ENCODE measurements at regions not wholly inside any gene's neighbourhood (a gene's known extent, or its start where the extent isn't known, plus 50 kb on each side); places are given as distances from the start of the nearest gene placed in this dataset.
"Not testable (repeated sequence)": the region's sequence is repeated elsewhere in the genome, so short reads cannot be mapped to it uniquely, and the experiment has no call there.

DNA sequence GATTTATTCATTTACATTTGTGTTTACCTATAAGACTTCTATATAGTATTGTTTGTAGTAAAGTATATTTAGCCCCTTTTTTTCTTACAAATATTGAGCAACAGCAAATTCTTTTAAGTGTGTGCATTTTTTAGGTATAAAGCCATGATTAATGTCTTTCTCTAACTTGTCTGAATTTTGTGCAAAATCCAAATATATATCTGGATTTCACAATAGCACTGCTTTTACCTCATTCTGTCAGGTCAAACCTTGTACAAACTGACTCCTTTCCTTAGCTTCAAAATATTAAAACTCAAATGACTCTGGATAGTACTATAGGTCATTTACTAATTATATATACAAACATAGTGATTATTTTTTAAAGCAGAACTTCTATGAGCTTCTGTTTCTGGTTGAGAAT is 563.0 kb upstream of the SPRY2 start:
- no peak overlapping the region for H3K4me3 ChIP-seq (ENCODE audit: low read depth in 1 of 3, low read length in 3 of 3)
- FAIRE-seq (no peak), DNase-seq (no peak)
- no peaks in the 10 kb centered on the region for H3K36me3 ChIP-seq (ENCODE audit: control insufficient read depth in 3 of 3, insufficient read depth in 2 of 3, low read depth in 1 of 3, low read length in 3 of 3)
- H3K9me3 ChIP-seq (ENCODE audit: control insufficient read depth in 2 of 2, insufficient read depth in 1 of 2, low read depth in 1 of 2, low read length in 1 of 2), result no peaks in the 10 kb centered on the region
- no peak overlapping the region for H3K27ac ChIP-seq (ENCODE audit: low read depth in 1 of 3, low read length in 2 of 3)
- no peaks in the 10 kb centered on the region for H3K27me3 ChIP-seq (ENCODE audit: control insufficient read depth in 3 of 3, insufficient read depth in 3 of 3, low read length in 3 of 3)
- H3K4me1 ChIP-seq (ENCODE audit: control insufficient read depth in 3 of 3, insufficient read depth in 2 of 3, low read depth in 1 of 3, low read length in 2 of 3), result no peaks in the 10 kb centered on the region

DNA sequence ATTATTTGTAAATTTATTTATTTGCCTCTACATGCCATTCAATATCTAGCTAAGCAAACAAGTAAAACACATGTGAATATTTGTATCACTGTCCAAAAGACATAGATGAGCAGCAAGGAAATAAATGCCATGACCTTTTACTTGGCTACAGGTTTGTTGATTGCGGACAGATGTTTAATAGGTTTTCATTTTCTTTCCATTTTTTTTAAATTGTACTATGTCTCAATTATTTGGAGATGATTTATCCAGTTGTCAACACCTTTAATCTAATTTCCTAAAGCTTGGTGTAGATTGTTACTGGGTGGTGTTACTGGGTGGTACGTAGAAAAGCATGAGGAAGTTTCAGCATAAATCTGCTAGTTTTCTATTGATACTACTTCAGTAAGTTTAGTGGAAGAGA is 560.6 kb upstream of the SPRY2 start:
- FAIRE-seq (no peak), DNase-seq (no peak)
- Histone ChIP-seq H3K4me1 (ENCODE audit: control insufficient read depth in 3 of 3, insufficient read depth in 2 of 3, low read depth in 1 of 3, low read length in 2 of 3) (no peaks in the 10 kb centered on the region), H3K27ac (ENCODE audit: low read depth in 1 of 3, low read length in 2 of 3) (no peak overlapping the region), H3K4me3 (ENCODE audit: low read depth in 1 of 3, low read length in 3 of 3) (no peak overlapping the region), H3K27me3 (ENCODE audit: control insufficient read depth in 3 of 3, insufficient read depth in 3 of 3, low read length in 3 of 3) (no peaks in the 10 kb centered on the region), H3K36me3 (ENCODE audit: control insufficient read depth in 3 of 3, insufficient read depth in 2 of 3, low read depth in 1 of 3, low read length in 3 of 3) (no peaks in the 10 kb centered on the region), H3K9me3 (ENCODE audit: control insufficient read depth in 2 of 2, insufficient read depth in 1 of 2, low read depth in 1 of 2, low read length in 1 of 2) (no peaks in the 10 kb centered on the region)
- WGBS, 3 donors, result 88 to 94% (median 90%) methylated on average over 2 of the region's 2 CpGs

DNA sequence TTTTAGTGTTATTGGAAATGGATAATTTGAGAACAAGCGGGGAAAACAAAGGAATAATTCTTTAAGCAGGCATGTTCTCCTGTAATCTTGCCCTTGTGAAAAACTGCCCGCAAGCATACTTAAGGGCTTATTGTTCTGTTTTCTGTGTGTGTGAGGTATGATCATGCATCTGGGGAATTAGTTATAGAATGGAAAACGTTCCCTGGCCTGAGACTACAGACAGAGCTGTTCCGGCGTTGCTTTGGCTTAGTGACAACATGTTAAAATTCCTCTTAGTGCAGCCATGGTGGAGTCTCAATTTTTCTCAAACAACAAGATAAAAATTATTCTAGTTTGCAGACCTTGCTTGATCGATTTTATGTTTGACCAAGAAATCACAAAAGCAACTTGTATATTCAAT is 560.2 kb upstream of the SPRY2 start:
- no peaks in the 10 kb centered on the region for H3K27me3 ChIP-seq (ENCODE audit: control insufficient read depth in 3 of 3, insufficient read depth in 3 of 3, low read length in 3 of 3)
- no peaks in the 10 kb centered on the region for H3K4me1 ChIP-seq (ENCODE audit: control insufficient read depth in 3 of 3, insufficient read depth in 2 of 3, low read depth in 1 of 3, low read length in 2 of 3)
- no peak overlapping the region for H3K27ac ChIP-seq (ENCODE audit: low read depth in 1 of 3, low read length in 2 of 3)
- 57 to 72% (median 70%) methylated on average over 6 of the region's 6 CpGs for WGBS, 3 donors
- H3K36me3 ChIP-seq (ENCODE audit: control insufficient read depth in 3 of 3, insufficient read depth in 2 of 3, low read depth in 1 of 3, low read length in 3 of 3), result no peaks in the 10 kb centered on the region
- H3K9me3 ChIP-seq (ENCODE audit: control insufficient read depth in 2 of 2, insufficient read depth in 1 of 2, low read depth in 1 of 2, low read length in 1 of 2), result no peaks in the 10 kb centered on the region
- H3K4me3 ChIP-seq (ENCODE audit: low read depth in 1 of 3, low read length in 3 of 3), result no peak overlapping the region
- FAIRE-seq (no peak), DNase-seq (no peak)

DNA sequence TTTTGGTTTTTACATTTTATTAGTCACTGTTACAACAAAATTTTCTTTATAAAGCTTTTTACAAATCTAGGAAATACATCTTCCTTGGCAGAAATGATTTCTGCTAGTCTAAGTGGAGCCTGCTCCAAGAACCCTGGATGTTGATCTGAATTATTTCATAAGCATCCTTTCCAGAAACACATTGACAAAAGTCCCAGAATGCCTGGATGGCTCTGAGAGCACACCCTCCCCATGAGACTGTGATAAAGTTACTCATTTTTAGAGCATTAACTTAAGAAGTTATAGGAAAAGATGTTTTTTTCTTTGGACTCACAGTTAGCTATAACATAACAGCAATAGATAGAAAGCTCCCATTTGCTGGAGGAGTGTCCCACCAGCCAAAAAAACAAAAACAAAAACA is 559.6 kb upstream of the SPRY2 start:
- no peak overlapping the region for H3K27ac ChIP-seq (ENCODE audit: low read depth in 1 of 3, low read length in 2 of 3)
- H3K9me3 ChIP-seq (ENCODE audit: control insufficient read depth in 2 of 2, insufficient read depth in 1 of 2, low read depth in 1 of 2, low read length in 1 of 2), result no peaks in the 10 kb centered on the region
- no peak for FAIRE-seq
- no peaks in the 10 kb centered on the region for H3K4me1 ChIP-seq (ENCODE audit: control insufficient read depth in 3 of 3, insufficient read depth in 2 of 3, low read depth in 1 of 3, low read length in 2 of 3)
- H3K27me3 ChIP-seq (ENCODE audit: control insufficient read depth in 3 of 3, insufficient read depth in 3 of 3, low read length in 3 of 3), result no peaks in the 10 kb centered on the region
- no peak overlapping the region for H3K4me3 ChIP-seq (ENCODE audit: low read depth in 1 of 3, low read length in 3 of 3)
- no peak for DNase-seq
- H3K36me3 ChIP-seq (ENCODE audit: control insufficient read depth in 3 of 3, insufficient read depth in 2 of 3, low read depth in 1 of 3, low read length in 3 of 3), result no peaks in the 10 kb centered on the region

DNA sequence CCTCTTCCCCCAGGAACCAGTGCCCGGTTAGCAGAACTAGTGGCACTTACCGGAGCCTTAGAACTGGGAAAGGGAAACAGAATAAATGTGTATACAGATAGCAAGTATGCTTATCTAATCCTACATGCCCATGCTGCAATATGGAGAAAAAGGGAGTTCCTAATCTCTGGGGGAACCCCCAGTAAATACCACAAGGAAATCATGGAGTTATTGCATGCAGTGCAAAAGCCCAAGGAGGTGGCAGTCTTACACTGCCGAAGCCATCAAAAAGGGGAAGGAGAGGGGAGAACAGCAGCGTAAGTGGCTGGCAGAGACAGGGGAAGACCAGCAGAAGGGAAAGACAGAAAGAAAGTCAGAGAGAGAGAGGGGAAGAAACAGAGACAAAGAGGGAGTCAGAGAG is 556.7 kb upstream of the SPRY2 start:
- H3K4me3 ChIP-seq (ENCODE audit: low read depth in 1 of 3, low read length in 3 of 3); H3K36me3 ChIP-seq (ENCODE audit: control insufficient read depth in 3 of 3, insufficient read depth in 2 of 3, low read depth in 1 of 3, low read length in 3 of 3); FAIRE-seq; DNase-seq; H3K27ac ChIP-seq (ENCODE audit: low read depth in 1 of 3, low read length in 2 of 3); H3K9me3 ChIP-seq (ENCODE audit: control insufficient read depth in 2 of 2, insufficient read depth in 1 of 2, low read depth in 1 of 2, low read length in 1 of 2); H3K4me1 ChIP-seq (ENCODE audit: control insufficient read depth in 3 of 3, insufficient read depth in 2 of 3, low read depth in 1 of 3, low read length in 2 of 3); H3K27me3 ChIP-seq (ENCODE audit: control insufficient read depth in 3 of 3, insufficient read depth in 3 of 3, low read length in 3 of 3): not testable (repeated sequence)
- 74 to 89% (median 83%) methylated on average over 4 of the region's 4 CpGs for WGBS, 3 donors

DNA sequence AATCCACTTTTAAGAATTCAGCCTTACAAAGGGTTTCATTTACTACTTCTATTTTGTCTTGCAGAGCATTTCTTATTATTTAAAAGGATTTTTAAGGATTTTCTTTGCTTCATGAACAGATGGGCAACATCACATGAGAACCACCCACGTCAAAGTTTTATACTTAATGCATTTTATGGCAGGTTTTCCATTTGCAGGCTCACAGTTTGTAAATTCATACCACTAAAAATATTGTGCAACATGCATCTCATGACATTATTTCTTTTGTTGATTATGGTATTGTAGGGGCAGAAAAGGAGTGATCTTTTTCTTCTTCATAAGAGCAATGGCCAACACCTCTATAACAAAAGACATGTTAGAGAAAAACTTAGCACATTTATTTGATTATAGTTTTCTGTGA is 554.0 kb upstream of the SPRY2 start:
- Histone ChIP-seq H3K36me3 (ENCODE audit: control insufficient read depth in 3 of 3, insufficient read depth in 2 of 3, low read depth in 1 of 3, low read length in 3 of 3) (no peaks in the 10 kb centered on the region), H3K9me3 (ENCODE audit: control insufficient read depth in 2 of 2, insufficient read depth in 1 of 2, low read depth in 1 of 2, low read length in 1 of 2) (no peaks in the 10 kb centered on the region), H3K4me1 (ENCODE audit: control insufficient read depth in 3 of 3, insufficient read depth in 2 of 3, low read depth in 1 of 3, low read length in 2 of 3) (no peaks in the 10 kb centered on the region), H3K27me3 (ENCODE audit: control insufficient read depth in 3 of 3, insufficient read depth in 3 of 3, low read length in 3 of 3) (no peaks in the 10 kb centered on the region), H3K4me3 (ENCODE audit: low read depth in 1 of 3, low read length in 3 of 3) (no peak overlapping the region), H3K27ac (ENCODE audit: low read depth in 1 of 3, low read length in 2 of 3) (no peak overlapping the region)
- WGBS, 3 donors, result 41 to 57% (median 54%) methylated on average over 1 of the region's 1 CpG
- FAIRE-seq (no peak), DNase-seq (no peak)

DNA sequence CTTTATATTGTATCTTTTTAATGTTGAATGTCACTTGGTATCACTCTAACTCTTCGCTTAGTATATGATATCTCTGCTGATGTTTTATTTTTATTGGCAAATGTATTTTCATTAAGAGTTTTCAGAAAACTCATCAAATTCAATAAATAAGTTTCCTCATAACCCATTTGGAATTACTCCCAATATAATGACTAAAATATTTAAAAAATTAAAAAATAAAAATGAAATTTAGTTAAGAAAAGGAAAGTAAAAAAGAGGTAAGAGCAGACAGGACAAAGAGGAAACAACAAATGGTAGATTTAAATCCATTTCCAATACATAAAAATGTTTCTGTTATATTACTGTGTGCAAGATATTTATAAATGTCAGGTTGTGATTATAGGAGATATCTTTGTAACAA is 548.9 kb upstream of the SPRY2 start:
- Histone ChIP-seq H3K4me1 (ENCODE audit: control insufficient read depth in 3 of 3, insufficient read depth in 2 of 3, low read depth in 1 of 3, low read length in 2 of 3) (peaks cover 0 to 3% (median 0%) of the 10 kb centered on the region in 3 donors), H3K27me3 (ENCODE audit: control insufficient read depth in 3 of 3, insufficient read depth in 3 of 3, low read length in 3 of 3) (no peaks in the 10 kb centered on the region), H3K4me3 (ENCODE audit: low read depth in 1 of 3, low read length in 3 of 3) (no peak overlapping the region), H3K9me3 (ENCODE audit: control insufficient read depth in 2 of 2, insufficient read depth in 1 of 2, low read depth in 1 of 2, low read length in 1 of 2) (no peaks in the 10 kb centered on the region), H3K27ac (ENCODE audit: low read depth in 1 of 3, low read length in 2 of 3) (no peak overlapping the region), H3K36me3 (ENCODE audit: control insufficient read depth in 3 of 3, insufficient read depth in 2 of 3, low read depth in 1 of 3, low read length in 3 of 3) (no peaks in the 10 kb centered on the region)
- FAIRE-seq (peak; percentile 15), DNase-seq (no peak)
- WGBS, 3 donors, result 77 to 84% (median 82%) methylated on average over 1 of the region's 1 CpG

DNA sequence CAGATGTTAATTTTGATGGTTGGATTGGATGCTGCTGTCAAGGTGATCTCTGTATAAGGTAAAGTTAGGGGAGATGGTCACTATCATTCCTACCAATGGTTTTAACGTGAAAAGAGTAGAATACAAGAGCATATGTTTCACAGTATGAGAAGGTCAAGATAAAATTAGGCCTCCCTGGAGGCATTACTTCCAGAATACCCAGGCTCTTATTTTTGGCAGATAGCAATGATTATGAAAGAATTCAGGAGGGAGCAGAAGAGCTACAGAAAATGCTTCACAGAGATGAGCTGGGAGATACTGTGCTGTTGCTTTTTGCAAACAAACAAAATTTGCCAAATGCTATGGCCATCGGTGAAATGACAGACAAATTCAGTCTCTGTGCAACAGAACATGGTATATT is 547.5 kb upstream of the SPRY2 start:
- Histone ChIP-seq H3K36me3 (ENCODE audit: control insufficient read depth in 3 of 3, insufficient read depth in 2 of 3, low read depth in 1 of 3, low read length in 3 of 3) (no peaks in the 10 kb centered on the region), H3K9me3 (ENCODE audit: control insufficient read depth in 2 of 2, insufficient read depth in 1 of 2, low read depth in 1 of 2, low read length in 1 of 2) (no peaks in the 10 kb centered on the region), H3K27ac (ENCODE audit: low read depth in 1 of 3, low read length in 2 of 3) (no peak overlapping the region), H3K4me1 (ENCODE audit: control insufficient read depth in 3 of 3, insufficient read depth in 2 of 3, low read depth in 1 of 3, low read length in 2 of 3) (peaks cover 0 to 8% (median 0%) of the 10 kb centered on the region in 3 donors), H3K27me3 (ENCODE audit: control insufficient read depth in 3 of 3, insufficient read depth in 3 of 3, low read length in 3 of 3) (no peaks in the 10 kb centered on the region), H3K4me3 (ENCODE audit: low read depth in 1 of 3, low read length in 3 of 3) (no peak overlapping the region)
- DNase-seq, result no peak
- WGBS, 3 donors, result 65 to 81% (median 79%) methylated on average over 2 of the region's 2 CpGs
- FAIRE-seq, result no peak

DNA sequence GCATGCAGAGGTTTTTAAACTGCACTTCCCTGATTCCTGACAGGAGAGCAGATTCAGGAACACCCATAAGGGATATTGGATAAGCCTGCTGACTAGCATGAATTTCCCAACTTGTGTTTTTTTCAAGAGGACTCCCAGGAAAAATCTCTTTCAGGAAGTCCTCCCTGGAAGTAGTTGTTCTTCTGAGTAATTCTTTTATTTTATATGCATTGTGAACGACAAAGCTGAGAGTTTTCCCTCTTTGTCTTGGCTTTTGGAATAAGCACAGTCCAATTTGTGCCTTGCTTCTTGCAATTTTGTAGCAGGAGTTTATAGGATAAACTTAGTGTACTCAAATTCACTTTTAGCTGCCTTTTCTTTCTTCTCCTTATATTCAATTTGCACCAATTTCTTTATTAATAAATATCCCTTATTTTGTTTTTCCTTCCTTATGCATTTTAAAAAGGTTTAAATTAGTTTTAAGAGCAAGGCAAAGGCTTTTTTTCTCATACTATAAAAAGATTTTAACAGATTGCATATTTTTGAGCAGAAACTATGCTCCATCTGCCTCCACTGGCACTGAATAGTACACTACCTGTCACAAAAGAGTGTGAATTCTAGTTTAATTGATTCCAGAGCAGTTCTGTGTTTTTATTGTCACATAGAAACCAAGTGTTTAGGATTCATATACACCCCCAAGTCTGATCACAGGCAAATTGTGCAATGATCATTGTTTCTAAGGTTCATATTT is 543.3 kb upstream of the SPRY2 start:
- Histone ChIP-seq H3K4me1 (ENCODE audit: control insufficient read depth in 3 of 3, insufficient read depth in 2 of 3, low read depth in 1 of 3, low read length in 2 of 3) (peaks cover 0 to 18% (median 0%) of the 10 kb centered on the region in 3 donors), H3K27me3 (ENCODE audit: control insufficient read depth in 3 of 3, insufficient read depth in 3 of 3, low read length in 3 of 3) (no peaks in the 10 kb centered on the region), H3K27ac (ENCODE audit: low read depth in 1 of 3, low read length in 2 of 3) (no peak overlapping the region), H3K9me3 (ENCODE audit: control insufficient read depth in 2 of 2, insufficient read depth in 1 of 2, low read depth in 1 of 2, low read length in 1 of 2) (no peaks in the 10 kb centered on the region), H3K36me3 (ENCODE audit: control insufficient read depth in 3 of 3, insufficient read depth in 2 of 3, low read depth in 1 of 3, low read length in 3 of 3) (no peaks in the 10 kb centered on the region), H3K4me3 (ENCODE audit: low read depth in 1 of 3, low read length in 3 of 3) (no peak overlapping the region)
- DNase-seq (no peak), FAIRE-seq (no peak)
- 63 to 65% (median 64%) methylated on average over 1 of the region's 1 CpG for WGBS, 3 donors

All from small intestine (tissue), 7 donors.